NCI-H524 treated with DMSO at 0.1 percent for 48 hours (cell line): ENCODE measurements at regions not wholly inside any gene's neighbourhood (a gene's known extent, or its start where the extent isn't known, plus 50 kb on each side); places are given as distances from the start of the nearest gene placed in this dataset.

Source experiments
- DNase-seq: peaks from one replicate; lab custom pipeline; 2025; lab: John Stamatoyannopoulos, UW

- DNase-seq, result no peak
Measured at GRCh38 chr2:120606931-120607330, 128.7 kb upstream of the GLI2 start.

GRCh38 chr2:120607506-120607905 lies 128.2 kb upstream of the GLI2 start:
- DNase-seq, result no peak

- no peak for DNase-seq
Measured at GRCh38 chr2:120607996-120608395, 127.7 kb upstream of the GLI2 start.

- DNase-seq, result no peak
Measured at GRCh38 chr2:120609826-120610395, 125.8 kb upstream of the GLI2 start.

GRCh38 chr2:120611016-120611415 lies 124.7 kb upstream of the GLI2 start:
- DNase-seq, result no peak

- no peak for DNase-seq
Measured at GRCh38 chr2:120611961-120612360, 123.7 kb upstream of the GLI2 start.

- no peak for DNase-seq
Measured at GRCh38 chr2:120612471-120612870, 123.2 kb upstream of the GLI2 start.

- DNase-seq, result no peak
Measured at GRCh38 chr2:120612931-120613330, 122.7 kb upstream of the GLI2 start.

GRCh38 chr2:120613742-120614571 lies 121.7 kb upstream of the GLI2 start:
- no peak for DNase-seq

GRCh38 chr2:120614901-120615300 lies 120.8 kb upstream of the GLI2 start:
- no peak for DNase-seq

- DNase-seq, result no peak
Measured at GRCh38 chr2:120616261-120616660, 119.4 kb upstream of the GLI2 start.

- no peak for DNase-seq
Measured at GRCh38 chr2:120617055-120617454, 118.6 kb upstream of the GLI2 start.

GRCh38 chr2:120618830-120619229 lies 116.8 kb upstream of the GLI2 start:
- DNase-seq, result no peak

- DNase-seq, result no peak
Measured at GRCh38 chr2:120619579-120619978, 116.1 kb upstream of the GLI2 start.

GRCh38 chr2:120620025-120620793 lies 115.5 kb upstream of the GLI2 start:
- DNase-seq, result no peak

GRCh38 chr2:120622159-120622869 lies 113.4 kb upstream of the GLI2 start:
- no peak for DNase-seq

- no peak for DNase-seq
Measured at GRCh38 chr2:120622886-120623753, 112.5 kb upstream of the GLI2 start.

GRCh38 chr2:120624061-120624737 lies 111.5 kb upstream of the GLI2 start:
- DNase-seq, result no peak

GRCh38 chr2:120624738-120625446 lies 110.8 kb upstream of the GLI2 start:
- DNase-seq, result no peak
